GM23338 (cell line): ENCODE measurements at regions not wholly inside any gene's neighbourhood (a gene's known extent, or its start where the extent isn't known, plus 50 kb on each side); places are given as distances from the start of the nearest gene placed in this dataset.

Experiments used
- CREB1 ChIP-seq: fragments of 250-450 bp; sonication (Bioruptor Pico); IDR thresholded peaks from 2 replicates; pipeline ENCODE4 v1.5.0; 2020; ENCODE audit warnings: low read depth, mild to moderate bottlenecking, moderate library complexity
- CTCF ChIP-seq, 2 experiments: fragments of 200-600 bp in 1 of 2; sonication (generic) in 1 of 2; conservative IDR thresholded peaks; 2 replicates each; pipeline versions ENCODE4 v1.5.1 to v1.6.1; 2016 to 2017; ENCODE audit warnings: antibody characterized with exemption in 2 of 2, low read depth in 2 of 2, mild to moderate bottlenecking in 2 of 2, moderate library complexity in 1 of 2
- ETS1 ChIP-seq: IDR thresholded peaks from 2 replicates; pipeline ENCODE4 v1.6.1; 2016; ENCODE audit warnings: antibody characterized with exemption
- EZH2 ChIP-seq: fragments of 200-600 bp; sonication (generic); IDR thresholded peaks from one replicate; pipeline ENCODE4 v1.8.0; 2017; ENCODE audit warnings: antibody characterized with exemption, mild to moderate bottlenecking, low read depth; ENCODE audit not compliant: unreplicated experiment
- EZH2phosphoT487 ChIP-seq: fragments of 200-600 bp; sonication (generic); IDR thresholded peaks from one replicate; pipeline ENCODE4 v1.8.1; 2018; ENCODE audit warnings: antibody characterized with exemption; ENCODE audit not compliant: unreplicated experiment
- JUNB ChIP-seq: IDR thresholded peaks from one replicate; pipeline ENCODE4 v1.6.1; 2016; ENCODE audit warnings: antibody characterized with exemption; ENCODE audit not compliant: unreplicated experiment
- POLR2AphosphoS5 ChIP-seq: IDR thresholded peaks from 2 replicates; pipeline ENCODE4 v1.6.1; 2016; ENCODE audit warnings: antibody characterized with exemption, low read depth
- REST ChIP-seq: IDR thresholded peaks from one replicate; pipeline ENCODE4 v1.6.1; 2018; ENCODE audit warnings: antibody characterized with exemption; ENCODE audit not compliant: unreplicated experiment
- ZNF114 ChIP-seq: fragments of 250-450 bp; sonication (Bioruptor Pico); IDR thresholded peaks from 2 replicates; pipeline ENCODE4 v1.5.0; 2020; ENCODE audit warnings: mild to moderate bottlenecking, moderate library complexity

GRCh38 chr1:39124282-39124681 is 80.2 kb upstream of the MACF1 start:
- TF ChIP-seq EZH2 = no peak
- TF ChIP-seq CTCF (conservative IDR thresholded peaks at IDR 0.05; ENCODE audit: low read depth in 2 of 2) = no peak
- TF ChIP-seq CREB1 = no peak
- no peak for TF ChIP-seq POLR2AphosphoS5
- TF ChIP-seq REST = no peak
- no peak for TF ChIP-seq JUNB
- no peak for TF ChIP-seq ZNF114
- no peak for TF ChIP-seq ETS1
- no peak for TF ChIP-seq EZH2phosphoT487
